Stimulated activated memory B cell treated with anti-CD40 and anti-IgM and Interleukin-4, amounts not matched to agents 10 μg/mL and 1 μg/mL and 100 μg/mL, for 72 hours (primary cell): ENCODE measurements at regions not wholly inside any gene's neighbourhood (a gene's known extent, or its start where the extent isn't known, plus 50 kb on each side); places are given as distances from the start of the nearest gene placed in this dataset.

ENCODE experiments used
- ATAC-seq: fragments of 150-1000 bp; cut with Tn5 transposase; 2 replicates; pipeline ENCODE4 v1.10.0; 2021
- H3K27ac Mint-ChIP-seq: one replicate; pipeline ENCODE4 v1.8.0; 2022; ENCODE audit warnings: mild to moderate bottlenecking, mixed read lengths
- H3K27me3 Mint-ChIP-seq: one replicate; pipeline ENCODE4 v1.8.0; 2022; ENCODE audit warnings: mixed read lengths
- H3K36me3 Mint-ChIP-seq: one replicate; pipeline ENCODE4 v1.8.0; 2022; ENCODE audit warnings: mixed read lengths
- H3K4me1 Mint-ChIP-seq: one replicate; pipeline ENCODE4 v1.8.0; 2022; ENCODE audit warnings: mixed read lengths
- H3K4me3 Mint-ChIP-seq: one replicate; pipeline ENCODE4 v1.8.0; 2022; ENCODE audit warnings: mild to moderate bottlenecking, moderate library complexity, mixed read lengths
- H3K9me3 Mint-ChIP-seq: one replicate; pipeline ENCODE4 v1.8.0; 2022; ENCODE audit warnings: mixed read lengths

DNA sequence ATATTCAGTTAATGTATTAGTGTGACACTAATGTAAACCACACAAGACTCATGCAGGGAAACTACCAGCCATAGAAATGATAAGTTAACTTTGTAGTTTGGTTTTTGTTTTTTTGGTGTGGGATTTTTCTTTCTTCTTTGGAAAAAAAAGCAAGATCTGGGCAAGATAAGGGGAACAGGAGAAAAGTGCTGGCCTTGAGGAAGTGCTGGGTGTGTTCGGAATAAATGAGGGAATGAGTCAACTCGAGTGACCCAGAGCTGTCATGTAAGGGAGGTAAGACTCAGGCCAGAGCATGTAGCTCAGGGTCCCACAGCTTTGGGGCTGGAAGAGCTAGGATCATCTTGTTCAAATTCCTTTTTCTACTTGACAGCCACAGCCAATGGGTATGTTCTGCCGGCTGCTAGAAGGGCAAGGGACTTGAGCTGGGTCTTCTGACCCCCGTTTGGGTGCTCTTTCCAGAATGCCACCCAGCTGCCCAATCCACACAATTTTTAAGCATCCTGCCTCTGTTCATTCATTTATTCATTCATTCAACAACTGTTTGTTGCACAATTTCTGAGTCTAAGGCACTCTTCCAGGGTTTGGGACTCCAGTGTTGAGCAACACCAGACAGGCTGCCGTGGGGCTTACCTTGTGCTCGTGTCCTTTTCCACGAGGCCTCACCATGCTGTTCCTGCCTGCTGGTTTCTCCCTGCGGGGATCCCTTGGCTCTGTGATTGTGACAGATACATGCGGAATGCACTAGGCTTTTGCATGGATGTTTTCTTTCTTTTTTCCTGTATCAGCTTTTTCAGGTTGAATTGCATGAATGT, 54.5 kb downstream of the CLDN34 start:
- Mint-ChIP-seq H3K4me3 (no peak overlapping the region), H3K4me1 (peaks cover 26% of the 10 kb centered on the region), H3K27me3 (no peaks in the 10 kb centered on the region), H3K36me3 (peaks cover 10% of the 10 kb centered on the region), H3K9me3 (no peaks in the 10 kb centered on the region), H3K27ac (no peak overlapping the region)
- no peak for ATAC-seq

- H3K27ac Mint-ChIP-seq, result no peak overlapping the region
Measured at GRCh38 chrX:10022273-10022541, 55.0 kb downstream of the CLDN34 start.

GRCh38 chrX:10022580-10023245, 55.6 kb downstream of the CLDN34 start:
- Mint-ChIP-seq H3K27ac (no peak overlapping the region), H3K4me3 (no peak overlapping the region), H3K9me3 (no peaks in the 10 kb centered on the region), H3K36me3 (peaks cover 10% of the 10 kb centered on the region), H3K4me1 (peaks cover 24% of the 10 kb centered on the region), H3K27me3 (no peaks in the 10 kb centered on the region)
- ATAC-seq, result no peak

More at GRCh38 chrX:10022273-10022541, 55.0 kb downstream of the CLDN34 start:
- Mint-ChIP-seq H3K4me1 (peaks cover 21% of the 10 kb centered on the region), H3K4me3 (no peak overlapping the region), H3K9me3 (no peaks in the 10 kb centered on the region), H3K36me3 (peaks cover 5% of the 10 kb centered on the region), H3K27me3 (no peaks in the 10 kb centered on the region)
- no peak for ATAC-seq

GRCh38 chrX:10023821-10024220, 56.7 kb downstream of the CLDN34 start:
- Mint-ChIP-seq H3K36me3 (peaks cover 11% of the 10 kb centered on the region), H3K9me3 (no peaks in the 10 kb centered on the region), H3K27ac (no peak overlapping the region), H3K4me3 (no peak overlapping the region), H3K27me3 (no peaks in the 10 kb centered on the region), H3K4me1 (peaks cover 26% of the 10 kb centered on the region)
- no peak for ATAC-seq

GRCh38 chrX:10025742-10026493, 58.8 kb downstream of the CLDN34 start:
- no peak overlapping the region for H3K4me3 Mint-ChIP-seq
- no peak overlapping the region for H3K27ac Mint-ChIP-seq
- H3K27me3 Mint-ChIP-seq, result no peaks in the 10 kb centered on the region
- H3K4me1 Mint-ChIP-seq, result peaks cover 22% of the 10 kb centered on the region
- H3K36me3 Mint-ChIP-seq, result peaks cover 11% of the 10 kb centered on the region
- ATAC-seq, result no peak
- H3K9me3 Mint-ChIP-seq, result no peaks in the 10 kb centered on the region

DNA sequence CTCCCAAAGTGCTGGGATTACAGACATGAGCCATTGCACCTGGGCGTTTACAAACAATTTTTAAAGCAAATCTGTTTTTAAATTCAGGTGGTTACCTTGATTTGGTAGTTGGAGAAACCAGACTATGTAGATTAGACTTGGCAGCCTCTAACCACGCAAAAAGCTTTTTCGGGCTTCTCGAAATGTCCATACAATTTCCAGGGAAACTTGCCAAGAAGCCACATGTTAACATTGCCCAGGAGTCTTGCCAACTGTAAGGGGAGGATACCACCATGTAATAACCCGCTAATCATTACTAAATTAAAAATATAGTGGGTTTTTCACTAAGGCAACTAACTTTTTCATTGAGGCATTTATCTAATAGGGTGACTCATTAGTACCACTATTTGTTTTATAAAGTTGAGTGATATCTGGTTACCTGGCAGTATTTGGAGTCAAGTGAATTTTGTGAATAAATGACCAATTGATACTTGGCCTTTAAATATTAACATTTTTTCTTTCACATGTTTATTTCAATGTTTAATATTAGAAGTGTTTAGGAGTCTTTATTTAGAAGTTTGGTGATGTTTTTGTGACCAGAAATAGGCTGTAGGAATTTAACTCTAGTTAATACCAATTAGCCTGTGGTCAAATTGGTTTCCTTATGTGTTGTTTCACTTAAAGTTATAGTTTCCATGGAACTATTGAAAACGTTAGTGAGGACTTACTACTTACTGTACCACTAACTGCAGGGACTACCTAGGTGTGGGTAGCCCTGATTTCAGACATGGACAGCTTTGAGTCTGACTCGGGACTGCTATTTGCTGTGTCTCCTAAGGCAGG, 61.3 kb downstream of the CLDN34 start:
- ATAC-seq, result no peak
- no peaks in the 10 kb centered on the region for H3K9me3 Mint-ChIP-seq
- peaks cover 11% of the 10 kb centered on the region for H3K36me3 Mint-ChIP-seq
- peaks cover 32% of the 10 kb centered on the region for H3K4me1 Mint-ChIP-seq
- H3K4me3 Mint-ChIP-seq, result no peak overlapping the region
- no peak overlapping the region for H3K27ac Mint-ChIP-seq
- H3K27me3 Mint-ChIP-seq, result no peaks in the 10 kb centered on the region

- no peak for ATAC-seq
- H3K4me3 Mint-ChIP-seq, result no peak overlapping the region
- H3K4me1 Mint-ChIP-seq, result peaks cover 26% of the 10 kb centered on the region
- no peaks in the 10 kb centered on the region for H3K9me3 Mint-ChIP-seq
- H3K27ac Mint-ChIP-seq, result no peak overlapping the region
- no peaks in the 10 kb centered on the region for H3K27me3 Mint-ChIP-seq
- peaks cover 11% of the 10 kb centered on the region for H3K36me3 Mint-ChIP-seq
Measured at GRCh38 chrX:10030570-10030969, 63.4 kb downstream of the CLDN34 start.

DNA sequence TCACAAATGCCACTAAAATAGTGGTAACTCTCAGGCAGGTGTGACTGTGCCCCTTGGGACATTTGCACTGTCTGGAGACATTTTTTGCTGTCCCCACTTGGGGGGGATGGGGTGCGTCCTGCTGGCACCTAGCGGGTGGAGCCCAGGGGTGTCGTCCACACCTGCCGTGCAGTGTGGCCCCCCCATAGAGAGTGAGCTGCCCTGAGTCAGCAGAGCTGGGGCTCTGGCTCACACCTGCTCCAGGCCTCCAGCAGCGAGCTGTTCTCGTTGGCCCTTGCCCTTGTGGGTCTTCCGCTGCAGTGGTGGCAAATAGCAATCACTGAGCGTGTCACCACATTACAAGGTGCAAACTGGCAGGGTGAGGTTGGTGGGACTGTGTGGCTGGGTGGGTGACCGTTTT, 64.6 kb downstream of the CLDN34 start:
- Mint-ChIP-seq H3K4me3 (no peak overlapping the region), H3K9me3 (no peaks in the 10 kb centered on the region), H3K36me3 (peaks cover 12% of the 10 kb centered on the region), H3K27ac (peak overlapping the region; percentile 89), H3K4me1 (peaks cover 26% of the 10 kb centered on the region), H3K27me3 (no peaks in the 10 kb centered on the region)
- peak; percentile 45 for ATAC-seq

DNA sequence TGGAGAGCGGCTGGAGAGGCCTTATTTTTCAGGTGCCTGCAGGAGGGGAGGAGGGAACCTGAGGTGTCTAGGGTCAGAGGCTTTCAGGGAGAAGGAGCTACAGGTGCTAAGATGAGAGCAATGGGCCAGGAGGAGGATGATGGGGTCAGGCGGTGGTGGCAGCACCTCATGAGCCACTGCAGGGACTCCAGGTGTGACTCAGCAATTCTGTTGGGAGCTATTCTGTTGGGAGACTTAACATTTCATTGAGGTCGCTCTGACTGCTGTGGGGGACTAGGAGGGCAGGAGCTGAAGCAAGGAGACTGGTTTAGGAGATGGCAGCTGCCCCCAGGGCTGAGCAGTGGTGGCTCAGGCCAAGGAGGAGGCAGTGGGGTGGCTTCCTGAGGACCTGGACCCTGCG, 65.0 kb downstream of the CLDN34 start:
- ATAC-seq, result no peak
- no peak overlapping the region for H3K4me3 Mint-ChIP-seq

GRCh38 chrX:10033375-10034007, 66.3 kb downstream of the CLDN34 start:
- Mint-ChIP-seq H3K9me3 (no peaks in the 10 kb centered on the region), H3K27me3 (no peaks in the 10 kb centered on the region), H3K4me3 (no peak overlapping the region), H3K4me1 (peaks cover 20% of the 10 kb centered on the region), H3K27ac (no peak overlapping the region), H3K36me3 (peaks cover 6% of the 10 kb centered on the region)
- no peak for ATAC-seq

More for the DNA sequence above, 65.0 kb downstream of the CLDN34 start:
- peak overlapping the region; percentile 89 for H3K27ac Mint-ChIP-seq
- H3K36me3 Mint-ChIP-seq, result peaks cover 12% of the 10 kb centered on the region
- H3K9me3 Mint-ChIP-seq, result no peaks in the 10 kb centered on the region
- H3K27me3 Mint-ChIP-seq, result no peaks in the 10 kb centered on the region
- H3K4me1 Mint-ChIP-seq, result peaks cover 26% of the 10 kb centered on the region

- no peak overlapping the region for H3K4me3 Mint-ChIP-seq
- H3K4me1 Mint-ChIP-seq, result peaks cover 20% of the 10 kb centered on the region
- no peaks in the 10 kb centered on the region for H3K9me3 Mint-ChIP-seq
- H3K36me3 Mint-ChIP-seq, result peaks cover 6% of the 10 kb centered on the region
- no peaks in the 10 kb centered on the region for H3K27me3 Mint-ChIP-seq
- H3K27ac Mint-ChIP-seq, result no peak overlapping the region
- ATAC-seq, result no peak
Measured at GRCh38 chrX:10034740-10035260, 67.6 kb downstream of the CLDN34 start.

- ATAC-seq, result no peak
- no peak overlapping the region for H3K27ac Mint-ChIP-seq
- H3K4me3 Mint-ChIP-seq, result no peak overlapping the region
- H3K27me3 Mint-ChIP-seq, result no peaks in the 10 kb centered on the region
- no peaks in the 10 kb centered on the region for H3K9me3 Mint-ChIP-seq
- H3K4me1 Mint-ChIP-seq, result peaks cover 5% of the 10 kb centered on the region
- peaks cover 6% of the 10 kb centered on the region for H3K36me3 Mint-ChIP-seq
Measured at GRCh38 chrX:10038585-10038984, 71.4 kb downstream of the CLDN34 start.

GRCh38 chrX:10039821-10040793, 72.9 kb downstream of the CLDN34 start:
- Mint-ChIP-seq H3K4me1 (peaks cover 12% of the 10 kb centered on the region), H3K9me3 (no peaks in the 10 kb centered on the region), H3K36me3 (peaks cover 6% of the 10 kb centered on the region), H3K4me3 (no peak overlapping the region), H3K27me3 (no peaks in the 10 kb centered on the region), H3K27ac (no peak overlapping the region)
- no peak for ATAC-seq
